Forelimb muscle (tissue), 1 donor: ENCODE measurements at regions not wholly inside any gene's neighbourhood (a gene's known extent, or its start where the extent isn't known, plus 50 kb on each side); places are given as distances from the start of the nearest gene placed in this dataset.

Source experiments
- DNase-seq: peaks from one replicate; pipeline ENCODE4 v3.0.0-alpha.2; 2013; ENCODE audit warnings: low read depth

- DNase-seq: no peak
These were observed 91.8 kb upstream of the PREP start for GRCh38 chr6:105494688-105495087.

GRCh38 chr6:105493736-105494135, 90.9 kb upstream of the PREP start:
- DNase-seq: no peak

GRCh38 chr6:105492706-105493673, 90.1 kb upstream of the PREP start:
- DNase-seq: no peak

- no peak for DNase-seq
These were observed 86.3 kb upstream of the PREP start for GRCh38 chr6:105489216-105489530.

GRCh38 chr6:105488516-105489215, 85.8 kb upstream of the PREP start:
- no peak for DNase-seq

GRCh38 chr6:105487040-105487790, 84.3 kb upstream of the PREP start:
- no peak for DNase-seq

GRCh38 chr6:105485456-105485855, 82.6 kb upstream of the PREP start:
- no peak for DNase-seq

- no peak for DNase-seq
These were observed 81.6 kb upstream of the PREP start for GRCh38 chr6:105484238-105485161.

GRCh38 chr6:105483492-105483891, 80.6 kb upstream of the PREP start:
- no peak for DNase-seq

- no peak for DNase-seq
These were observed 80.0 kb upstream of the PREP start for GRCh38 chr6:105482921-105483320.

GRCh38 chr6:105482227-105482844, 79.5 kb upstream of the PREP start:
- no peak for DNase-seq

- no peak for DNase-seq
These were observed 74.1 kb upstream of the PREP start for GRCh38 chr6:105476978-105477377.

- DNase-seq: no peak
These were observed 71.4 kb upstream of the PREP start for GRCh38 chr6:105474234-105474633.

- DNase-seq: no peak
These were observed 67.1 kb upstream of the PREP start for GRCh38 chr6:105469946-105470345.

GRCh38 chr6:105468850-105469249, 66.0 kb upstream of the PREP start:
- no peak for DNase-seq

- DNase-seq: no peak
These were observed 58.0 kb upstream of the PREP start for GRCh38 chr6:105460860-105461259.

GRCh38 chr6:105459864-105460263, 57.0 kb upstream of the PREP start:
- no peak for DNase-seq

GRCh38 chr6:105459049-105459448, 56.2 kb upstream of the PREP start:
- no peak for DNase-seq

GRCh38 chr6:105458551-105458950, 55.7 kb upstream of the PREP start:
- no peak for DNase-seq

GRCh38 chr6:105458084-105458483, 55.2 kb upstream of the PREP start:
- DNase-seq: no peak

GRCh38 chr6:105453968-105454367, 51.1 kb upstream of the PREP start:
- DNase-seq: no peak
